ENCODE measurements at regions not wholly inside any gene's neighbourhood (a gene's known extent, or its start where the extent isn't known, plus 50 kb on each side); places are given as distances from the start of the nearest gene placed in this dataset.

GRCh38 chr10:44064987-44065787, 319.7 kb downstream of the CXCL12 start:
- CTCF ChIA-PET = no interaction called here

DNA sequence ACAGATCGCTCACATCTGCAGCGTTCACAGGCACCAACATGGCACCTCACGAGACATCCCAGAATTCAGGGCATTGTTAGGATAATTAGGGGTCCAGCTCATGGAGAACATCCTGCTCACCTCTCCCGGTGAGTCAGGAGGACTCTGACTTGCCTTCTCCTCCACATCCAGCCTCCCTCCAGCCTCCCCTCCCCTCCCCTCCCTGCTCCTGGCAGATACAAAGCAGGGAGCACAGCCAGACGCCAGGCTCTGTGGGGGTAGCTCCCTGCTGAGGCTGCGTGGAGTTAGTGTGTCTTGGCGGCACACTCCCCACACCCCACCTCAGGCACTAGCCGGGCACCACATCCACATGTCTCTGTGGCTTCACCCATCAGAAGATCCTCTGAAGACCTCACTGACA, 320.6 kb downstream of the CXCL12 start:
- H3K36me3 ChIP-seq (ENCODE audit: low read depth) = no peaks in the 10 kb centered on the region
- no peak for DNase-seq
- no peaks in the 10 kb centered on the region for H4K20me1 ChIP-seq (ENCODE audit: insufficient read depth)
- BruUV-seq (replicated peaks) = no TSS peak
- no peaks in the 10 kb centered on the region for H3K9me2 ChIP-seq (ENCODE audit: insufficient read depth)
- ChIA-PET CTCF (no interaction called here), POLR2A (ENCODE audit: unreplicated experiment) (no interaction called here)
- H3K4me1 ChIP-seq (replicated peaks; ENCODE audit: insufficient read depth) = no peaks in the 10 kb centered on the region
- no peaks in the 10 kb centered on the region for H3F3A ChIP-seq (ENCODE audit: insufficient read depth, low read depth)
- H3K79me2 ChIP-seq (ENCODE audit: low read depth) = no peaks in the 10 kb centered on the region
- TF ChIP-seq, protein P1, sequence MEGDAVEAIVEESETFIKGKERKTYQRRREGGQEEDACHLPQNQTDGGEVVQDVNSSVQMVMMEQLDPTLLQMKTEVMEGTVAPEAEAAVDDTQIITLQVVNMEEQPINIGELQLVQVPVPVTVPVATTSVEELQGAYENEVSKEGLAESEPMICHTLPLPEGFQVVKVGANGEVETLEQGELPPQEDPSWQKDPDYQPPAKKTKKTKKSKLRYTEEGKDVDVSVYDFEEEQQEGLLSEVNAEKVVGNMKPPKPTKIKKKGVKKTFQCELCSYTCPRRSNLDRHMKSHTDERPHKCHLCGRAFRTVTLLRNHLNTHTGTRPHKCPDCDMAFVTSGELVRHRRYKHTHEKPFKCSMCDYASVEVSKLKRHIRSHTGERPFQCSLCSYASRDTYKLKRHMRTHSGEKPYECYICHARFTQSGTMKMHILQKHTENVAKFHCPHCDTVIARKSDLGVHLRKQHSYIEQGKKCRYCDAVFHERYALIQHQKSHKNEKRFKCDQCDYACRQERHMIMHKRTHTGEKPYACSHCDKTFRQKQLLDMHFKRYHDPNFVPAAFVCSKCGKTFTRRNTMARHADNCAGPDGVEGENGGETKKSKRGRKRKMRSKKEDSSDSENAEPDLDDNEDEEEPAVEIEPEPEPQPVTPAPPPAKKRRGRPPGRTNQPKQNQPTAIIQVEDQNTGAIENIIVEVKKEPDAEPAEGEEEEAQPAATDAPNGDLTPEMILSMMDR (conservative IDR thresholded peaks at IDR 0.05) = no peak
- TF ChIP-seq EZH2 (IDR thresholded peaks at IDR 0.05; ENCODE audit: low read depth) = no peak
- no peaks in the 10 kb centered on the region for H3K9me3 ChIP-seq (ENCODE audit: insufficient read depth, low read depth)
- no peak overlapping the region for H3K4me3 ChIP-seq
- H3K27ac ChIP-seq = no peak overlapping the region
- intact Hi-C loops (cut with micrococcal nuclease; ENCODE audit: unreplicated experiment) = no loop called here
- no peak overlapping the region for H3K4me2 ChIP-seq
- H3K27me3 ChIP-seq (ENCODE audit: insufficient read depth, low read depth) = peaks cover 13% of the 10 kb centered on the region; the same call in 1 of the 2 replicates
- no peak overlapping the region for H2AFZ ChIP-seq

More at GRCh38 chr10:44064987-44065787, 319.7 kb downstream of the CXCL12 start:
- H3K36me3 ChIP-seq (ENCODE audit: low read depth) = no peaks in the 10 kb centered on the region
- H3K27me3 ChIP-seq (ENCODE audit: insufficient read depth, low read depth) = peaks cover 17% of the 10 kb centered on the region; the same call in 1 of the 2 replicates
- H3K27ac ChIP-seq = no peak overlapping the region
- DNase-seq = no peak
- H3K9me2 ChIP-seq (ENCODE audit: insufficient read depth) = no peaks in the 10 kb centered on the region
- no peak overlapping the region for H3K4me2 ChIP-seq
- no peak overlapping the region for H3K4me3 ChIP-seq
- no peak overlapping the region for H2AFZ ChIP-seq
- no peaks in the 10 kb centered on the region for H3F3A ChIP-seq (ENCODE audit: insufficient read depth, low read depth)
- no TSS peak for BruUV-seq (replicated peaks)
- POLR2A ChIA-PET (ENCODE audit: unreplicated experiment) = no interaction called here
- H4K20me1 ChIP-seq (ENCODE audit: insufficient read depth) = no peaks in the 10 kb centered on the region
- no peak for TF ChIP-seq EZH2 (IDR thresholded peaks at IDR 0.05; ENCODE audit: low read depth)
- TF ChIP-seq, protein P1 (conservative IDR thresholded peaks at IDR 0.05) = no peak
- H3K4me1 ChIP-seq (replicated peaks; ENCODE audit: insufficient read depth) = no peaks in the 10 kb centered on the region
- H3K9me3 ChIP-seq (ENCODE audit: insufficient read depth, low read depth) = no peaks in the 10 kb centered on the region
- intact Hi-C loops (cut with micrococcal nuclease; ENCODE audit: unreplicated experiment) = no loop called here
- H3K79me2 ChIP-seq (ENCODE audit: low read depth) = no peaks in the 10 kb centered on the region

DNA sequence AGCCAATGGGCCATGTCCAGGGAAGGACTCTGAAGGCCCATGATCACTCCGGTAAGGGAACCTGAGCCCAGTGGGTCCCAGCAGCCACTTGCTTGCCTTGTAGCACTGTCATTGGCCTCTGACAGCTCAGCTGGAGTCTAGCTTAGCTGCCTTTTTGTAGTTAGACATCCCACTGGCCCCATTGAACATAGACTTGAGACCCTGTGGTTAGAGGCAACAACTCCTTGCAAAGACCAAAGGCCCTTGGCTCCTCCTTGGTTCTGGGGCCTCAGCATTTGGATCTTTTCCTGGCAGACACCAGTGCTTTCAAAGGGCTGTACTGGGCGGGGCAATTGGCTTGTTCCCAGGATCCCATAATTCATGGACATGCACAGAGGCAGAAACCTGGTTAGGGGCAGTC, 321.2 kb downstream of the CXCL12 start:
- Histone ChIP-seq H3K4me1 (replicated peaks; ENCODE audit: insufficient read depth) (no peaks in the 10 kb centered on the region), H3K4me2 (no peak overlapping the region), H3K36me3 (ENCODE audit: low read depth) (no peaks in the 10 kb centered on the region), H3K79me2 (ENCODE audit: low read depth) (no peaks in the 10 kb centered on the region), H4K20me1 (ENCODE audit: insufficient read depth) (no peaks in the 10 kb centered on the region), H2AFZ (no peak overlapping the region), H3K27ac (no peak overlapping the region), H3K27me3 (ENCODE audit: insufficient read depth, low read depth) (peaks cover 13% of the 10 kb centered on the region; the same call in 1 of the 2 replicates), H3F3A (ENCODE audit: insufficient read depth, low read depth) (no peaks in the 10 kb centered on the region), H3K9me2 (ENCODE audit: insufficient read depth) (no peaks in the 10 kb centered on the region), H3K4me3 (no peak overlapping the region), H3K9me3 (ENCODE audit: insufficient read depth, low read depth) (no peaks in the 10 kb centered on the region)
- POLR2A ChIA-PET (ENCODE audit: unreplicated experiment) = no interaction called here
- CTCF ChIA-PET = no interaction called here
- TF ChIP-seq, protein P1 (conservative IDR thresholded peaks at IDR 0.05) = no peak
- no peak for TF ChIP-seq EZH2 (IDR thresholded peaks at IDR 0.05; ENCODE audit: low read depth)
- no TSS peak for BruUV-seq (replicated peaks)
- no peak for DNase-seq
- intact Hi-C loops (cut with micrococcal nuclease; ENCODE audit: unreplicated experiment) = no loop called here

Measured in PC-9 (cell line).